ENCODE measurements at regions not wholly inside any gene's neighbourhood (a gene's known extent, or its start where the extent isn't known, plus 50 kb on each side); places are given as distances from the start of the nearest gene placed in this dataset.
"Not testable (repeated sequence)": the region's sequence is repeated elsewhere in the genome, so short reads cannot be mapped to it uniquely, and the experiment has no call there.

- no peak for TF ChIP-seq TCF7L2 (IDR thresholded peaks at IDR 0.05; ENCODE audit: borderline replicate concordance, extremely low read depth, insufficient read depth, insufficient read length)
These were observed 402.0 kb upstream of the SLC35B3 start (continued) for GRCh38 chr6:8837343-8837742.

GRCh38 chr6:8832695-8833094 lies 397.4 kb upstream of the SLC35B3 start:
- H3K9ac ChIP-seq (ENCODE audit: low read length); H3K4me2 ChIP-seq (ENCODE audit: low read length); H3K36me3 ChIP-seq (ENCODE audit: control insufficient read depth in 1 of 2, insufficient read depth in 2 of 2, low read length in 2 of 2); H3K4me1 ChIP-seq (ENCODE audit: control insufficient read depth in 1 of 2, insufficient read depth in 2 of 2, low read length in 2 of 2); H3K79me2 ChIP-seq (ENCODE audit: insufficient read depth, low read length); H3K9me2 ChIP-seq (ENCODE audit: insufficient read depth); H4K20me1 ChIP-seq (ENCODE audit: insufficient read depth); H3K27ac ChIP-seq (ENCODE audit: low read depth, low read length); DNase-seq (ENCODE audit: low read depth, low spot score); H3K4me3 ChIP-seq (replicated peaks in 1 of 2; ENCODE audit: low read depth in 1 of 2, low read length in 2 of 2); H3K27me3 ChIP-seq (ENCODE audit: insufficient read depth, low read length); H2AFZ ChIP-seq (ENCODE audit: low read depth, low read length, poor library complexity, severe bottlenecking); RAD21 ChIA-PET (ENCODE audit: low non-redundant PET in 1 of 2, low total read pairs in 2 of 2, uncharacterized antibody in 2 of 2, unreplicated experiment in 2 of 2); CTCF ChIA-PET; H3K9me3 ChIP-seq (ENCODE audit: control insufficient read depth in 1 of 2, insufficient read depth in 1 of 2, low read depth in 1 of 2, low read length in 2 of 2); ATAC-seq; BruUV-seq (replicated peaks); POLR2A ChIA-PET; intact Hi-C loops (cut with micrococcal nuclease): not testable (repeated sequence)

GRCh38 chr6:8831366-8832152 lies 396.2 kb upstream of the SLC35B3 start:
- Histone ChIP-seq H3K27me3 (ENCODE audit: insufficient read depth, low read length) (0 out of 2 replicates have a peak, but pooled peaks cover 4% of the 10 kb centered on the region), H3K9ac (ENCODE audit: low read length) (no peak overlapping the region), H3K9me2 (ENCODE audit: insufficient read depth) (no peaks in the 10 kb centered on the region), H3K36me3 (ENCODE audit: control insufficient read depth in 1 of 2, insufficient read depth in 2 of 2, low read length in 2 of 2) (no peaks in the 10 kb centered on the region), H3K27ac (ENCODE audit: low read depth, low read length) (no peak overlapping the region), H3K9me3 (ENCODE audit: control insufficient read depth in 1 of 2, insufficient read depth in 1 of 2, low read depth in 1 of 2, low read length in 2 of 2) (no peaks in the 10 kb centered on the region), H3K4me2 (ENCODE audit: low read length) (no peak overlapping the region), H4K20me1 (ENCODE audit: insufficient read depth) (no peaks in the 10 kb centered on the region), H2AFZ (ENCODE audit: low read depth, low read length, poor library complexity, severe bottlenecking) (no peak overlapping the region), H3K4me1 (ENCODE audit: control insufficient read depth in 1 of 2, insufficient read depth in 2 of 2, low read length in 2 of 2) (no peaks in the 10 kb centered on the region), H3K4me3 (replicated peaks in 1 of 2; ENCODE audit: low read depth in 1 of 2, low read length in 2 of 2) (no peak overlapping the region), H3K79me2 (ENCODE audit: insufficient read depth, low read length) (no peaks in the 10 kb centered on the region)
- ChIA-PET POLR2A (no interaction called here), RAD21 (ENCODE audit: low non-redundant PET in 1 of 2, low total read pairs in 2 of 2, uncharacterized antibody in 2 of 2, unreplicated experiment in 2 of 2) (no interaction called here), CTCF (no interaction called here)
- TF ChIP-seq ZBTB33 (IDR thresholded peaks at IDR 0.05; ENCODE audit: extremely low read depth, insufficient replicate concordance, low read length) (no peak), RAD21 (IDR thresholded peaks at IDR 0.05; ENCODE audit: low read depth) (no peak), YY1 (IDR thresholded peaks at IDR 0.05; ENCODE audit: extremely low read depth, insufficient replicate concordance, low read depth, low read length) (no peak), MAX (IDR thresholded peaks at IDR 0.05) (no peak), TCF7L2 (IDR thresholded peaks at IDR 0.05; ENCODE audit: borderline replicate concordance, extremely low read depth, insufficient read depth, insufficient read length) (no peak)
- no peak for DNase-seq (ENCODE audit: low read depth, low spot score)
- ATAC-seq: no peak
- intact Hi-C loops (cut with micrococcal nuclease): no loop called here
- BruUV-seq (replicated peaks): no TSS peak
